NT2/D1 (cell line): ENCODE measurements at regions not wholly inside any gene's neighbourhood (a gene's known extent, or its start where the extent isn't known, plus 50 kb on each side); places are given as distances from the start of the nearest gene placed in this dataset.
A peak's percentile ranks its signal among the peaks of the same experiment; 100 is the strongest.
"Not testable (repeated sequence)": the region's sequence is repeated elsewhere in the genome, so short reads cannot be mapped to it uniquely, and the experiment has no call there.

Experiments
- DNase-seq: peaks from one replicate; pipeline ENCODE4 v3.0.0-alpha.2; 2011; ENCODE audit warnings: low read depth, low spot score
- H3K27me3 ChIP-seq: 2 replicates; pipeline ENCODE4 v1.6.0; 2011; ENCODE audit warnings: mild to moderate bottlenecking; ENCODE audit not compliant: insufficient read length, insufficient read depth
- H3K36me3 ChIP-seq: 2 replicates; pipeline ENCODE4 v1.6.1; 2011; ENCODE audit warnings: mild to moderate bottlenecking, low read length, mixed read lengths; ENCODE audit not compliant: insufficient read depth, insufficient read length
- H3K4me1 ChIP-seq: 2 replicates; pipeline ENCODE4 v1.5.1; 2011; ENCODE audit not compliant: insufficient read depth, insufficient read length
- H3K4me3 ChIP-seq: 2 replicates; pipeline ENCODE4 v1.5.1; 2011; ENCODE audit warnings: low read depth; ENCODE audit not compliant: insufficient read length
- H3K9ac ChIP-seq: 2 replicates; pipeline ENCODE4 v1.6.0; 2011; ENCODE audit warnings: low read depth; ENCODE audit not compliant: insufficient read length
- H3K9me3 ChIP-seq: 2 replicates; pipeline ENCODE4 v1.5.1; 2011; ENCODE audit warnings: mild to moderate bottlenecking, low read length; ENCODE audit not compliant: insufficient read depth
- SUZ12 ChIP-seq: IDR thresholded peaks from 2 replicates; pipeline ENCODE4 v1.6.1; 2011; ENCODE audit not compliant: insufficient read length, insufficient read depth; ENCODE audit errors: extremely low read depth
- YY1 ChIP-seq: IDR thresholded peaks from 2 replicates; pipeline ENCODE4 v1.6.1; 2011; ENCODE audit not compliant: insufficient read length, insufficient read depth
- ZNF274 ChIP-seq: IDR thresholded peaks from 2 replicates; pipeline ENCODE4 v1.6.1; 2011; ENCODE audit warnings: mild to moderate bottlenecking, low read depth, low read length

GRCh38 chr7:103244865-103245264, 52.4 kb upstream of the PMPCB start:
- not testable (repeated sequence) for H3K9ac ChIP-seq, H3K36me3 ChIP-seq, H3K4me1 ChIP-seq, H3K4me3 ChIP-seq, H3K9me3 ChIP-seq, H3K27me3 ChIP-seq
- DNase-seq = peak; percentile 9

- H3K9ac ChIP-seq = no peak overlapping the region
- no peak for DNase-seq
- H3K9me3 ChIP-seq = peaks cover 3% of the 10 kb centered on the region; the same call in 1 of the 2 replicates
- H3K36me3 ChIP-seq = no peaks in the 10 kb centered on the region
- H3K4me3 ChIP-seq = no peak overlapping the region
- H3K4me1 ChIP-seq = no peaks in the 10 kb centered on the region
- H3K27me3 ChIP-seq = no peaks in the 10 kb centered on the region
- TF ChIP-seq ZNF274 = no peak
- no peak for TF ChIP-seq YY1
- TF ChIP-seq SUZ12 = no peak
Observed at GRCh38 chr7:103240806-103241205, 56.4 kb upstream of the PMPCB start.

- H3K4me1 ChIP-seq, DNase-seq, H3K4me3 ChIP-seq, H3K9ac ChIP-seq, H3K27me3 ChIP-seq, H3K9me3 ChIP-seq, H3K36me3 ChIP-seq: not testable (repeated sequence)
Observed at GRCh38 chr7:103235824-103236223, 61.4 kb upstream of the PMPCB start.

- not testable (repeated sequence) for H3K4me1 ChIP-seq, H3K36me3 ChIP-seq, DNase-seq, H3K9ac ChIP-seq, H3K9me3 ChIP-seq, H3K4me3 ChIP-seq, H3K27me3 ChIP-seq
Observed at GRCh38 chr7:103234877-103235276, 62.4 kb upstream of the PMPCB start.

- H3K4me3 ChIP-seq, H3K27me3 ChIP-seq, H3K9ac ChIP-seq, H3K36me3 ChIP-seq, H3K4me1 ChIP-seq, DNase-seq, H3K9me3 ChIP-seq: not testable (repeated sequence)
Observed at GRCh38 chr7:103227787-103228186, 69.4 kb upstream of the PMPCB start.

DNA sequence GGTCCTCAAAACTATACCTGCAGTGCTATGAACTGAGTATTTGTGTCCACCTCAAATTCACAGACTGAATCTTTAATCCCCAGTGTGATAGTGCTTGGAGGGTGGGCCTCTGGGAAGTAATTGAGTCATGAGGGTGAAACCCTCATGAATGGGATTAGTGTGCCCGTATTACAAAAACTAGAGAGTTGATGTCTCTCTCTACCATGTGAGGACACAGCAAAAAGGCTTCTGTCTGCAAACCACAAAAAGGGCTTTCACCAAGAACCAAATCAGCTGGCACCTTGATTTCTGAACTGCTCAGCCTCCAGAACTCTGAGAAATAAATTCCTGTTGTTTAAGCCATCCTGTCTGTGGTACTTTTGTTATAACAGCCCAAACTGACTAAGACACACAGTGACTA, 71.4 kb upstream of the PMPCB start:
- DNase-seq, H3K36me3 ChIP-seq, H3K9me3 ChIP-seq, H3K9ac ChIP-seq, H3K4me3 ChIP-seq, H3K4me1 ChIP-seq, H3K27me3 ChIP-seq: not testable (repeated sequence)

DNA sequence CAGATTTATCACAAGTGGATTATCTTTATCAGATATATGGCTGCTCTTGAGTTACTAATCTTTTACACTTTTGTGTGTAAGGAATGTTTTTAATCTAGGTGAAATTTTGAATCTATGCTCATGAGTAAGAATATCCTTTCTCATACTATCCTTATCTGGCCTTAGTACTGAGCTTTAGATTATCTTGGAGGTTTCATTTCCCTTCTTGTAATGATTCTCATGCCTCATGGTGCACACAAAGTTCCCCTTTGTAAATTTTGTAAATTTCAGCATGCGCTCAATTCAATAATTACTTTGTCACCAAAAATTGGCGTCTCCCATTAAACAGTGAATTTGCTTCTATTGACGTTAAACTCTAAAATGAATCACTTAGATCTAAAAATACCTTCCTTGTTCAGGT, 74.2 kb upstream of the NAPEPLD start:
- not testable (repeated sequence) for H3K36me3 ChIP-seq, H3K4me3 ChIP-seq, H3K9me3 ChIP-seq, DNase-seq, H3K4me1 ChIP-seq, H3K9ac ChIP-seq, H3K27me3 ChIP-seq

DNA sequence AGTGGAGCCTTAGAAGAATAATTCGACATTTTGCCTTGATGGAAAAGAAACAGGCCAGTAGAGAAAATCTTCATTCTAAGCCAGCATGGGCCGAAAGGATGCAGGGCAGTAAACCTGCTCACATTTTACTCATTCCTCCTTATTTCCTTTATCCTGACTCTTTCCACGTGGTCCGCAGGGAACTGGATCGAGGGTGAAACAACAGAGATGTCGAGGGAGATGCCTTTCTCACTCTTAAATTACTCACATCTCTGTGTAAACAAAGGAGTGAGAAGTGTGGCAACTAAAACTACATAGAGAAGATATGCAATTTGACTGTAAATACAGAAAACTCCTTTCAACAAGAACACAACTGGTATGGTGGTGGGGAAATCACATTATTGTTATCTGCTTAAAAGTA, 62.1 kb upstream of the NAPEPLD start:
- H3K27me3 ChIP-seq, DNase-seq, H3K4me1 ChIP-seq, H3K4me3 ChIP-seq, H3K9me3 ChIP-seq, H3K9ac ChIP-seq, H3K36me3 ChIP-seq: not testable (repeated sequence)

DNA sequence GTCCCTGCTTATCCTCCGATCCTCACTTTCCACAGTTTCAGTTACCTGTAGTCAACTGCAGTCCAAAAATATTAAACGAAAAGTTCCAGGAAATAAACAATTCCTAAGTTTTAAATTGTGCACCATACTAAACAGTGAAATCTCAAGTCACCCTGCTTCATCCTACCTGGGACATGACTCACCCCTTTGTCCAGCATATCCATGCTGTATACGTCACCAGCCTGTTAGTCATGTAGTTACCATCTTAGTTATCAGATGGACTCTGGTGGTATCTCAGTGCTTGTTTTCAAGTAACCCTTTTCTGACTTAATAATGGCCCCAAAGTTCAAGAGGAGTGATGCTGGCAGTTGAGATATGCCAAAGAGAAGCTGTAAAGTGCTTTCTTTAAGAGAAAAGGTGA, 50.3 kb upstream of the NAPEPLD start:
- H3K27me3 ChIP-seq, H3K9ac ChIP-seq, H3K36me3 ChIP-seq, DNase-seq, H3K9me3 ChIP-seq, H3K4me1 ChIP-seq, H3K4me3 ChIP-seq: not testable (repeated sequence)
